ENCODE measurements at regions not wholly inside any gene's neighbourhood (a gene's known extent, or its start where the extent isn't known, plus 50 kb on each side); places are given as distances from the start of the nearest gene placed in this dataset.

DNA sequence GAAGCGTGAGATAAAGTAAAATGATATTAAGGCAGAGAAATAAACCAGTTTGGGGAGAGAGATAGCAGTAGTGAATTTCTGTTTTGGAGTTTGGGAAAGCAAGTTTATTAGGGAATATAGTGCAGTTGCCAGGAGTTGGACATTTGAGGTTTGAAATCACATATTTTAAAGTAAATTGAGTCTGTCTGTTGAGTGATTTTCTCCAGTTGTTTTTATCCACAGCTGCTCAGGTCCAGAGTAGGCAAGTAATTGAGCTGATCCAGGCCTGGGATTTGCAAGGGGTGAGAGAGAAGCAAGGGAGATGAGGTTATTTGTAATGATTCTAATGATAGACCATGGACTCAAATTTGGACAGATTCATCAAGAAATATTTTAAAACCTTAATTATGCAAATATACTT is 481.9 kb downstream of the UTRN start:
- DNase-seq (ENCODE audit: low read depth) = no peak
- TF ChIP-seq, protein P1, sequence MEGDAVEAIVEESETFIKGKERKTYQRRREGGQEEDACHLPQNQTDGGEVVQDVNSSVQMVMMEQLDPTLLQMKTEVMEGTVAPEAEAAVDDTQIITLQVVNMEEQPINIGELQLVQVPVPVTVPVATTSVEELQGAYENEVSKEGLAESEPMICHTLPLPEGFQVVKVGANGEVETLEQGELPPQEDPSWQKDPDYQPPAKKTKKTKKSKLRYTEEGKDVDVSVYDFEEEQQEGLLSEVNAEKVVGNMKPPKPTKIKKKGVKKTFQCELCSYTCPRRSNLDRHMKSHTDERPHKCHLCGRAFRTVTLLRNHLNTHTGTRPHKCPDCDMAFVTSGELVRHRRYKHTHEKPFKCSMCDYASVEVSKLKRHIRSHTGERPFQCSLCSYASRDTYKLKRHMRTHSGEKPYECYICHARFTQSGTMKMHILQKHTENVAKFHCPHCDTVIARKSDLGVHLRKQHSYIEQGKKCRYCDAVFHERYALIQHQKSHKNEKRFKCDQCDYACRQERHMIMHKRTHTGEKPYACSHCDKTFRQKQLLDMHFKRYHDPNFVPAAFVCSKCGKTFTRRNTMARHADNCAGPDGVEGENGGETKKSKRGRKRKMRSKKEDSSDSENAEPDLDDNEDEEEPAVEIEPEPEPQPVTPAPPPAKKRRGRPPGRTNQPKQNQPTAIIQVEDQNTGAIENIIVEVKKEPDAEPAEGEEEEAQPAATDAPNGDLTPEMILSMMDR (IDR thresholded peaks at IDR 0.05; ENCODE audit: insufficient read depth, low read depth, low read length) = no peak
- no peak overlapping the region for H3K4me3 ChIP-seq (ENCODE audit: low read depth, low read length)

DNA sequence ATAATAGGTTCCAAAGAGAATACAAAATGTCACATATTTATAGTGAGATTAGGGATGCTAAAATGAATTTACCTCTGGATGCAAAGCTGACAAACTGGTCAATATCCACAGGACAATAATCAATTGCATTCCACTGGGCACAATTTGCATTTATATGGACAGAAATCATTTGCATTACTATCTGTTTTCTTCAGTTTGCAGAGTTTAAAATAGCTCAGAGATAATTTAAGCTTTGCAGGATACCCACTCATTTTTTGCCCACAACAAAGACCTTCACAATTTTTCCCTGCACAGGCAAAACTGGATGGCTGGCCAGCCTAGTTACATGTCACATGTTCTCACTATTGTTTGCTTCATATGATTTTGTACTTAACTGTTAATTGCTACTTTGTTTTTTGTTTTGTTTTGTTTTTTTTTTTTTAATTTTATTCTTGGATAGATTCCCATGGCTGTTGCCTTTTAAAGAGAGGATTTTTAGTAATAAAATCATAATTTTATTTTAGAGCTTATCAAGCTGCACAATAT is 483.5 kb downstream of the UTRN start:
- no peak for DNase-seq (ENCODE audit: low read depth)
- TF ChIP-seq, protein P1 (IDR thresholded peaks at IDR 0.05; ENCODE audit: insufficient read depth, low read depth, low read length) = no peak

DNA sequence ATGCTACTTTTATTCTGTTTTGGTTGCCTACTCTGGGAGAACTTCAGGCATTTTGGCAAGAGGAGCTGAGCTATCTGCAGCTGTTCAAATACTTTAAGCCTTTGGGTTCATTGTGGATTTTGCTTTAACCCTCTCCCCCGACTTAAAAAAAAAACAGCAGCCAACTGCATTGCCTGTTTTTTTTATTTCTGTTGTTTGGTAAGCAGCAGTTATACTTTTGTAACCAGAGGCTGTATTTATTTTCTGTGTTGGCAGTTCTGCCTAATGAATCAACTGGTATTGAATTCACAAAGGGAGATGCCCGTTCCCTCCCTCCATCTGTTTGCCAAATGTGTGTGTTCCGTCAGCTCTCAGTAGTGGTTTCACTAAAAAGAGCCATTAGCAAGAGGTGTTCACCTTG is 484.0 kb downstream of the UTRN start:
- H3K4me3 ChIP-seq (ENCODE audit: low read depth, low read length) = no peak overlapping the region
- TF ChIP-seq, protein P1 (IDR thresholded peaks at IDR 0.05; ENCODE audit: insufficient read depth, low read depth, low read length) = no peak
- DNase-seq (ENCODE audit: low read depth) = peak; percentile 17

More for the DNA sequence above, 483.5 kb downstream of the UTRN start:
- H3K4me3 ChIP-seq (ENCODE audit: low read depth, low read length) = no peak overlapping the region

DNA sequence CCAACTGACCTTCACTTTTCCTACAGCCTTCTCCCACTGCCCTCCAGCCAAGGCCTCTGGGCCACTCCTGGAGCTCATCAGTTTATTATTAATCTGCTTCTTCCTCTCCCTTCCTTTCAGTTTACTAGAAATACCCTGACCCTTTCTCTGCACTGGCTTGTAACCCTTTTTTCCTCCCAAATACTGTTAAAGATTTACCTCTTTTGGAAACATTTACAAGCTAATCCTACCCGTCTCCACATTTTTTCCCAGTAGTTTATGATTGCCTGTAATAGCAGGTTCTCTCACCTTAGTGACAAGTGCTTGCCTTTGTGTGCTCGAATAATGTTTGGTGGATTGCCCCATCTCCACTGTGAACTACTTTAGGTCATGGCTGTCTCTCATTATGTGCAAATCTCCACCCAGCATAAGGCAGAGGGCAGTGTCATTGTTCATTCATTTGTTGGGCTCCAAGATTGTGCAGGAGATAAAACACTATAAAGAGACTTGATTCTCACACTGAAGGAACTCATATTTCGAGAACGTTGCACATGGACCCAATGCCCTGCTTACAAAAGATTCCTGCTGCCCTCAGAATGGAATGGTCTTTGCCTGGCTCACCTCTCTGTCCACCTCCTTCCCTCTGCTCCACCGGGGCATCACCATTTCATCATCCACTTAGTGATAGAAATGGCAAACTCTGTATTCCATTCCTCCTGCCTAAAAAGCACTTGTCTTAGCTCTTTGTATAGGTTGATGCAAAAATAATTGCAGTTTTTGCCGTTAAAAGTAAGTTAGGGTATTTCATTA is 491.1 kb downstream of the UTRN start:
- no peak for DNase-seq (ENCODE audit: low read depth)
- TF ChIP-seq, protein P1 (IDR thresholded peaks at IDR 0.05; ENCODE audit: insufficient read depth, low read depth, low read length) = no peak
- no peak overlapping the region for H3K4me3 ChIP-seq (ENCODE audit: low read depth, low read length)

DNA sequence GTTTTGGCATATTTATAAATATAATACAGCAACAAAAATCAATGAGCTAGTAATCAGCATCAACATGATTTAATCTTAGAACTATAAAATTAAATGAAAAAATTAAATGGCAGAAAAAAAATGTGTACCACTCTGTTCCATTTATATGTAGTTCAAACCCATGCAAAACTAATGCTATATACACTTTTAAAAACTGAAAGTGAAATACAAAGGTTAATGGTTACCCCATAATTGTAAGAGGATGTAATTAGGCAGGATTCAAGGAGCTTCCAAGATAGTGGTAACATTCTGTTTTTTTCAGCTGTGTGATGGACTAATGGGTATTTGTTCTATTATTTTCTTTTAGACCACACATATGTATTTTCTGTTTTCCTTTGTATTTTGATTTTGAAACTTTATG is 492.1 kb downstream of the UTRN start:
- H3K4me3 ChIP-seq (ENCODE audit: low read depth, low read length) = no peak overlapping the region
- TF ChIP-seq, protein P1 (IDR thresholded peaks at IDR 0.05; ENCODE audit: insufficient read depth, low read depth, low read length) = no peak
- no peak for DNase-seq (ENCODE audit: low read depth)

DNA sequence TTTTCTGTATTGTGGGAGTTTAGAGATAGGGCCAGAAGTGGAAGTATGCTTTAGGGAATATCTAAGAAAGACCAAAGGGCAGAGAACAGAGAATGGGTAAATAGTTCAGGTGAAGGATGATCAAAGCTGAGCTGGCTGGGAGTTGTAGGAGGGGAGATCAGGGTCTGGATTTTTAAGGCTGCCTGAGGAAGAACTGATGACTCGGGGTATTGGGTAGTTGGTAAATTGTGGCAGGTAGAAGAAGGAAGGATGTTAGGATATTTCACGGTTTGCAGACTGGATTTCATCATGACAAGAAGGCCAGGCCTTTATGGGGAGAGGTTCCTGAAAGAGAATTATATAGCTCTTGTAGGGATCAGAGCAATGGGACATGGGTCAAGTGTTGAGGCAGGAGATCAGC is 492.9 kb downstream of the UTRN start:
- TF ChIP-seq, protein P1 (IDR thresholded peaks at IDR 0.05; ENCODE audit: insufficient read depth, low read depth, low read length) = no peak

More for the DNA sequence above, 492.9 kb downstream of the UTRN start:
- H3K4me3 ChIP-seq (ENCODE audit: low read depth, low read length) = no peak overlapping the region
- DNase-seq (ENCODE audit: low read depth) = no peak

Measured in fibroblast of villous mesenchyme (primary cell).